NCI-H2107 (cell line): ENCODE measurements at regions not wholly inside any gene's neighbourhood (a gene's known extent, or its start where the extent isn't known, plus 50 kb on each side); places are given as distances from the start of the nearest gene placed in this dataset.

ENCODE experiments used
- DNase-seq: peaks from one replicate; lab custom pipeline; 2025; lab: John Stamatoyannopoulos, UW

DNA sequence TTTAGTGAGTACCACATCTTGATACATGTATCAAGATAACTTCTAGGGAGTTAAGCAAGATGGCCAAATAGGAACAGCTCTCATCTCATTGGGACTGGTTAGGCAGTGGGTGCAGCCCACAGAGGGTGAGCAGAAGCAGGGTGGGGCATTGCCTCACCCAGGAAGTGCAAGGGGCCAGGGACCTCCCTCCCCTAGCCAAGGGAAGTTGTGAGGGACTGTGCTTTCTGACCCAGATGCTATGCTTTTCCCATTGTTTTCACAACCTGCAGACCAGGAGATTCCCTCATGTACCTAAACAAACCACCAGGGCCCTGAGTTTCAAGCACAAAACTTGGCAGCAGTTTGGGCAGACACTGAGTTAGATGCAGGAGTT is 665.0 kb upstream of the CBLB start:
- no peak for DNase-seq

DNA sequence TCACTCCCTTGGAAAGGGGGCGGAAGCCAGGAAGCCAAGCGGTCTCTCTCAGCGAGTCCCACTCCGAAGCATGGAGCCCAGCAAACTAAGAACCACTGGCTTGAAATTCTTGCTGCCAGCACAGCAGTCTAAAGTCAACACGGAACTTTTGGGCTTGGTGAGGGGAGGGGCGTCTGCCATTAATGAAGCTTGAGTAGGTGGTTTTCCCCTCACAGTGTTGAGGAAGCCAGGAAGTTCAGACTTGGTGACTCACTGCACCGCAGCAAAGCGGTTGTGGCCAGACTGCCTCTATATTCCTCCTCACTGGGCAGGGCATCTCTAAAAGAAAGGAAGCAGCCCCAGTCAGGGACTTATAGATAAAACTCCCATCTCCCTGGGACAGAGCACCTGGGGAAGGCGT is 665.4 kb upstream of the CBLB start:
- no peak for DNase-seq

DNA sequence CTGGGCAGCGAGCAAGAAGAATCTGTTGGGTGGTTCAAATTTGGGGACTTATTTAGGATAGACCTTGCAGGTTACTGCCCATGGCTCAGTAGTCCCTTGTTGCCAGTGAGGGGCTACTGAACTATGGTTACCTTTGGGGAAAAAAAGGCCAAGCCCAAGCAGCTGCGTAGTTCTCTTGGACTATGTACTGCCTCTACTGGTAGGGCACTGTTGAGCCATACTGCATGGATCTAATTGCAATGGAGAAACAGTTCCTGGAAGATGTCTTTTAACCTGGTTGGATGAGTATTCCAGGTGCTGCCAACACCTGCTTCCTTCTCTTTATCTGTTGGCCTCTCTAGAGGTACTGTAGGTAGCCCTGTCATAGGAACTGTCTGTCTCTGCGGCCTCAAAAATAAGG is 671.9 kb upstream of the CBLB start:
- no peak for DNase-seq

DNA sequence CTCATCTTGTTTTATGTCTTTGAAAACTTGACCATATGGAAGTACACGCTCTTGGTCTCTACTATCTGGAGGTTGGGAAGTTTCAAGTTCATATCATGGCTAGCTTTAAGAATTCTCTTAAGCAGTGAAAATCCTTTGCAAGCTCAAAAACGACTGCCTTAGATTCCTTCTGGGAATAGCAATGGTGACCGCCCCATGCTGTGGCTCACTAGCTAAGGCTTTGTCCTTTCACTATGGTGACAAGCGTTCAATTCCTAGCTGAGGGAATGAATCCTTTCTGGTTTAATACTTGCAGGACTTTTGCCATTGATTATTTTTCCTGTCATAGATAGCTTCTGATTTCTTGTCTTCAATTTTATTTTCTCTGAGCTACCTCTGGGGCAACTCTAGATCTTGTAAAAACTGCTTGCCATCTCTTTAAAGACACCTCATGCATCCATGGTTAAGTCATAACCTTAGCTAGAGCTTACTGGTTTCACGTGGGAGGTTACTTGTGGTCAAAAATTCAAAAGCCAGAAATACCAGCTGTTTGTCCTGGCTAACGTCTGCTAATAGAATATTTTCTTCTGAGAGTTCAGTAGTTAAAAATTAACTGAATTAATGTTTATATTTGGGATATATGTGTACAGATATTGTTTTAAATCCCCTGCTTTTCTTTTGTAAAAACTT is 673.4 kb upstream of the CBLB start:
- no peak for DNase-seq

DNA sequence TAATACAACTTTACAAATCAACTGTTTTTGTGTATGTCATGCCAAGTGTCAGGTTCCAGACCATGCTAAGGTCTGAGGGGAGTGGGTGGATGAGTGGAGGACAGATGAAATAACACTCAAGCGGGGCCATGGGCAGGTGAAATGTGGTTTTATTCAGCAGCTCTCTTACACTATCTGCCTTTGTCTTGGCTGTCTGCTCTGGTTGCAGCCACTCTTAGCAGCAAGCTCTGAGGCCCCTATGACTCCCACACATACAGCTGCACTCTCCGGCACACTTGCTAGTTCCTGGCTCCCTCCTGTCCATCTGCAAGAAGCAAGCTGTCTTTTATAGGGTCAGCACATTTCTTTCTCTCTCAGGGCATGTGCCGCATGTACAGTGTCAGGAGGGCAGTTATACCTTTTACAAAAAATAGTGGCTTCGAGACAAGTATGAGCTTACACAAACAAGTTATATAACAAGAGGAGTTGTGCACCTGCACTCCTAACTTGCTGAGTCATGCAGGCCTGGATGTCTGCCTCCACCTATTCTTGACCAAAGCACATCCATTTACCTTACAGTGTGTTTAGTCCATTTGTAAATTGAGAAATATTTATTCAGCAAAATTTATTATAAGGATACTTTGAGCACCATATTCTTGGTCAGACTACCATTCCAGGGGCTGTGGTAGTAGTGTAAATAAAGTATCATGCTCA is 683.7 kb upstream of the CBLB start:
- DNase-seq = no peak

DNA sequence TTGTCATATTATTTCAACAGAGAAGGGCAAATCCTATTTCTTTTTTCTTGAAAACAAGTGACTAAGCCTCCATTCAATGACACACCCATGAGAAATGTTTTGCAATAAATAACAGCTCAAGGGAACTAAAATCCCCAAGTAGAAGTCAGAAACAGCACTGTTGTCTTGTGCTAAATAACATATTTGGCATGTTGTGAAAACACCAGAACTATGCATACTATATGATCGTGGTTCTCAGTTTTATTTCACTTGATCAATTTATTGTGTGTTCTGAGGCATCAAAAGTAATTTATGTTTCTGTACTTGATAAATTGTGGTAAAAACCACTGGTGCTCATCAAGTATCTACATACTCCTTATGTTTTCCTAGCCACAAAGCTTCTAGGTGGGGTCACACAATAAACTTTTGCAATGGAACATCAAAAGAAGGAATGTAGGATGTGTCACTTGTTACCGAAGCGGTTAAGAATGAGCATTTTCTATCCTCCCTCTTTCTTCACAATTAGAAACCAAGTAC is 691.7 kb upstream of the CBLB start:
- DNase-seq = no peak

DNA sequence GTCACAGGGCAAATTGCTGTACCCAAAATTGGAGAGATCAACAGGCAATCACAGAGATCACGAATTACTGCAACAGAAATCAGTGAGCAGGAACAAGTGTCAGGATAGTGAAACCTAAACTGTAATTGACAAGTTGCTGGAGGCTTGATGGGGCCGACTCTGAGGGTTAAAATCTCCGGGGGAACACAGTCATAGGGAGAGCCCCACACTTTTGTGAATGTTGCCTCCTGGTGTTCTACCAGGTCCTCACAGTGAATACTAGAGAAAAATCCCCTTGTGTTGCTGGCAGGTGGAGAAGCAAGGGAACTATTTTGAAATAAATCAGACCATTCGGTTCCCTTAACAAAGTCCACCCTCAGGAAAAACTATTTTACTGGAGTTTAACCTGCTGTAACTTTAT is 697.5 kb upstream of the CBLB start:
- no peak for DNase-seq

DNA sequence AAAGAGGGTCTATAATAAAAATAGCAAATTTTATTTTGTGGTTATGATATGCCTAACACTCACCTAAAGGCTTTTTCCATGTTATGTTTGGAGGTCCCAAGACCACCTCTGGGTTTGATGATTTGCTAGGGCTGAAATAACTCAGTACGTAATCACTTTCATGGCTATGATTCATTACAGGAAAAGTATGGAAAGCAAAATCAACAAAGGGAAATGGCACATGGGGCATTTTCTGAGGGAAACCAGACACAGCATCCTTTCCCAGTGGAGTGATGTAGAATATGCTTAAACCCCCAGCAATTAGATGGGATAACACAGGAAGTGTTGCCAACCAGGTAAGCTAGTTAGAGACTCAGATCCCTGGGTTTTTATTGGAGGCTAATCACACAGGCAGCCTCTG is 701.6 kb upstream of the CBLB start:
- no peak for DNase-seq

DNA sequence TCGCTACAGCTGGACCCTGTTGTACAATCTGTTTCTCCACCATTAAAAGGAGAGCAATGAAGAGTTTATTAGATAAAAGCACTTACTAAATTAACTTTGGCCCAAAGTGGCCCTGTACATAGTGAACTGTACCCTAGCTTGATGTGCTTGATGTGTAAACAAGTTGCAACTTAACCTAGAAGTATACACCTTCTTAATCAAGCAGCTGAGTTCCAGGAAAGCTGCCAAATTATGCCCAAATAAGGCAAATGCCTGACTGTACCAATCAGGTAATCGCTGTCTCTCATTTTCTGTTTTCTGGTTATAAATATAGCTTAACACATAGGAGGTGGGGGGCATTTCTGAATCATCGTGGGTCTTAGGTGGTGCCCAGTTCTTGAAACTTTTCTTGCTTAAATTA is 704.8 kb upstream of the CBLB start:
- no peak for DNase-seq

DNA sequence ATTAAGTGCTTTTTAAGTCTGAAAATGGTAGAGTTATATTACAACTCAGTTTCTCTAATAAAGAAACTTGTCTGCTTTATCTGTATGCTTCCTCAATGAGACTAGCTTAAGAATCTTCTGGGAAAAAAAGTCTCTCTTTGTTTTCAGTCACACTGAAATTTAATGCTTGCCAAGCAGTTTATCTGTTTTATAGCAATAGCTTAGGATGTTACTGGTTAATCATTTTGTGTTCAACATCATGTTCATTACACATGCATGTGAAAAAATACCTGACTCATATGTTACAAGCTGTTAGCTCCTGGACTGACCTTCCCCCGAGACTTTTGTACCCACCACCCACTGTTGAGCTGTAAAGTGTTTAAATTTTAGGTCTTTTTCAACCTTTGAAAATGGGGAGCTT is 706.2 kb upstream of the CBLB start:
- no peak for DNase-seq

DNA sequence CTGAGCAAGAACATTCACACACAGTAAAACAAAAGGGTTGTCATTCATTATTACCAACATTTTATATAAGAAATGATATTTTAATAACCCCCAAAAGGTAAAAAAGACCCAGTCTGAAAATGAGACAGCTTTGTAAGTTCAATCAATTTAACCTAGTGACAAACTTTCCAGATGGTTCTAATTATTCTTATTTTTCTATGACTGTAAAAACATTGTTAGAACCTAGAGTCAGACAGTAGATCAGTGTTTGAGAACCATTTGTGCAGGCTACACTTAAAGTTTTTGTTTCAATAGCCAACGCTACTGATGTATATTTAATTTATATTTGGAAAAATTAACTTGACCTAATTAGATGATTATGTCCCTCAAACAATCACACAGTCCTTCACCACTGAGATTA is 708.4 kb upstream of the CBLB start:
- DNase-seq = no peak

DNA sequence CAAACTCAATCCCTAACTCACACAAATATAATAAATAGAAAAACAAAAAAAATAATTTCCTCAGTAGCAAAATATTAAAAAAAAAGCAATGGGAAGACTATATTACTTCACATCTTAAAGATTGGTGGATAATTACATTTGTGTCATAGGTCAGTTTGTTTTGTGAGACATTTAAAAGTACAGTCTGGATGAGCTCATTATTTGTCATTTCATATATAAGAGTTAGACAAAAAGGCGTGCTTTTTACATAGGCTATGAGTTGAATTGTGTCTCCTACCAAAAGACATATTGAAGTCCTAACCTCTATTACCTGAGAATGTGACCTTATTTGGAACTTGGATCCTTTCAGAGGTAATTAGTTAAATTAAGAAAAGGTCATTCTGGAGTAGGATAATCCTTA is 710.1 kb upstream of the CBLB start:
- no peak for DNase-seq

DNA sequence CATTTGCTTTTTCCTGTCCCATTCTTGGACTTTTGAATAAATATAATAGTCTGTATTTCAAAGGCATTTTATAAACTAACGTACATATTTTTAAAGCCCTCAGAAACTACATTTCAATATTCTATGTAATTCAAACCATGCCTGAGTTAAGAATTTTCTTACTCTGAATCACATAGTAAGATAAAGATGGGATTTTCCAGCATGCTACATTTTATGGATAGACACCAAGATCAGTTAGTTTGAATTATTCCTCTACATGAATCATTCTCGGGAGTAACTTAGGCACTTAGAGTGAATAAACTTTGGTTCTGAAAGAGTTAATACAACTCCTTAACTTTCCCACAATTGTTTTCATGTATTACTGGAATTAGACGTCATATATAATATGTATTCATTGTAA is 713.3 kb upstream of the CBLB start:
- DNase-seq = no peak

DNA sequence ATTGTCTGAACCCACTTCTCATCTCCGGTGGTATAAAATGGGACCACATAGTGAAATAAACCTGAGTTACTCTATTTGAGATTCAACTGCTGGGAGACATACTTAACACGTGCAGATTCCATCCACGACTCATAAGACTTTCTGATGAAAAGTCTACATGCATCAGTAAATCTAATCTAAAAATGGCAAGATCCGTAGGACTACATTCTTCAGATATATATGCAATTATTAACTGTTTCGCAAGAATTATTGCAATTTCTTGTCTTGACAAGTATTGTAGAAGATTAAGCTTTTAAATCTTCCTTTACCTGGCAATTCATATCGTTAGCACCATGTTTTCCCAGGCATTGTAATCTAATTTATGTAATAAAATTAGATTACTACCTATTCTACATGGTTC is 718.7 kb upstream of the CBLB start:
- no peak for DNase-seq

DNA sequence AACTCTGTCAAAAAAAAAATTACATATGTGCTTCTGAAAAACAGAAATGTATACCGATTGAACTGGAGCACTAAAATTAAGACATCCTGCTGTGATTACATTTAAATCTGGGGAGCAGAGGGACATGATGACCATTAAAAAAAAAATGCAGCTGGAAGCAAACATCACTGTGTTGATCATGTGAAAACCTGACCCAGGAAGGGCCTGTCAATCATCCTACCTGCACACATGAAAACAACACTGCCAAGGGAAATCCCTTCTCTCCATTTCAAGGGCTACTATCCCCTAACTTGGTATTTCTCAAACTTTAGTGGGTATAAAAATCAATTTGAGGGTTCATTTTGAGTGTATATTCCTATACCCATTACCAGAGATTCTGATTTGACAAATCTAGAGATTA is 719.9 kb upstream of the CBLB start:
- DNase-seq = no peak

DNA sequence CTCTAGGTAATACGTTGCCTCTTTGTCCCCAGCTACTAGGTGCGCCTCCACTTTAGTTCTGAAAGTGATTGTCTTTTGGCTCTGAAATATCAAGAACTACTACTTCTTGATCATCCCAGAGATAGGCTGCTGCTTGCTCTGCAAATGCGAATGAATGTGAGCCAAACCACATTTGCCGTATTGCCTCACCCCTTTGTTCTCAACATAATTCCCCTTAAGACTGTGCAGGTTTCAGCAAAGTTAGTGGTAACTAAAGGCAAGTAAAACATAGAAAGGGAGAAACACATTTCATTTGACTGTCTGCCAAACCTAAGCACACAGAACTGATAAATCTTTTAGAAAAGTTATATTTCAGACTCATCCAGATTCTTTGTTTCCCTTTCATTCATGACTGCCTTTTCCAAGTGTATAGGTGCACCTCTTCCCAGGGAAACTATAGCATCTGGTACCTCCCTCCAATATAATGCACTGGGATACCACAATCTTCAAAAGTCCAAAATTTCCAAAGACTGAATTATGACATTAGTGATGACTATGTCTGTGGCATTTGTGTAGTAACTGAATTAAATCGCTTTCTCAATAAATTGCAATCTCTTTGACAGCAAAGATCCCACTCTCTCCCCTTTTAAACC is 720.6 kb upstream of the CBLB start:
- DNase-seq = no peak

DNA sequence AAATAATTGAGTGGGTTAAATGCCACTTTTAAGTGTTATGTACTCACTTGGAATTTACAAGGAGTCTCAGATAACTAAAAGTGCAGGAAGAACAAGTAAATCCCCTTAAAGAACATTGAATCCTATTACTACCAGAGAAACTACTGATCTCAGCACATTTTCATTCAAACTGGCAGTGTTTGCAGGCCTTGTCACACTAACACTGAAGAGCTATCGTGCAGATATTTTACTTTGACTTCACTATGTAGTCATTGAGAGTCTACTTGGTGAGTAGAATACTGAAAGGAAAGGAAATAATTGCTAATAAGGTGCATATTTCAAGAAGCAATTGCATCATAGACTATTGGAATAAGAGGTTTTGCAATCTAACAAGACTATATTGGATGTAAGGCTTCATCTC is 721.4 kb upstream of the CBLB start:
- no peak for DNase-seq

DNA sequence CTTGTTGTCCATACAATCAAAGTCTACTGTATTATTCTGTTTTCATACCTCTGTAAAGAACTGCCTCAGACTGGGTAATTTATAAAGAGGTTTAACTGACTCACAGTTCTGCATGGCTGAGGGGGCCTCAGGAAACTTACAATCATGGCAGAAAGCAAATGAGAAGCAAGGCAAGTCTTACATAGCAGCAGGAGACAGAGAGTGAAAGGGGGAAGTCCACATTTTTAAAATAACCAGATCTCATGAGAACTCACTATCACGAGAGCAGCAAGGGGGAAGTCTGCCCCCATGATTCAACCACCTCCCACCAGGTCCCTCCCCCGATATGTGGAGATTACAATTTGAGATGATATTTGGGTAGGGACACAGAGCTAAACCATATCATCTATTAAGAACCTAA is 724.6 kb upstream of the CBLB start:
- no peak for DNase-seq

DNA sequence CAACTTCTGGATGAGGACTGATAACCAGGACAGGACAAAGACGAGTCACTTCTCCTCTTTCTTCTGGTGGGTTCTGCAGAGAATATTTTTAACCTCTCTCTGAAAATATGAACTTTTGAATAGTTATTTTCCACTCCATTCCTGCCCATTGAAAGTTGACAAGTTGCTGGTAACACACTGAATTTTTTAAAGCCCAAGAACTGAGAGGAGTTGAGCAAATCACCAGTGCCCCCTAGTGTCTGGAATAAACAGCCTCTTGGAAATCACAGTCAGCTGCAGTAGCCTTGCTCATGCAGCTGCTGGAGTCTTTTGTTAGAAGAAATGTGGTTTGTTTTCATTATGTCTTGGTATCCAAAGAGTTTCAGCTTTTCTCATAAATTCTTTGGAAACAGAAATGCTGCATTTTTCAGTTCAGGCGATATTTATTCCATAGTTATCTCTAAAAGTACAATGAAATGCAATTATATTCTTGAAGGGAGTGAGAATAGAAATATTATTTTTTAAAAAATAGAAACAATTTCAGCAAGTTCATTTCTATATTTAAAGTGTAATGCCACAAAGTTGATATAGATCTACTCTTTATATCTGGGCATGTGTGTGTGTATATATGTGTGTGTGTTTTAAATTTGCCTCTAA is 741.0 kb upstream of the CBLB start:
- peak; percentile 49 for DNase-seq

DNA sequence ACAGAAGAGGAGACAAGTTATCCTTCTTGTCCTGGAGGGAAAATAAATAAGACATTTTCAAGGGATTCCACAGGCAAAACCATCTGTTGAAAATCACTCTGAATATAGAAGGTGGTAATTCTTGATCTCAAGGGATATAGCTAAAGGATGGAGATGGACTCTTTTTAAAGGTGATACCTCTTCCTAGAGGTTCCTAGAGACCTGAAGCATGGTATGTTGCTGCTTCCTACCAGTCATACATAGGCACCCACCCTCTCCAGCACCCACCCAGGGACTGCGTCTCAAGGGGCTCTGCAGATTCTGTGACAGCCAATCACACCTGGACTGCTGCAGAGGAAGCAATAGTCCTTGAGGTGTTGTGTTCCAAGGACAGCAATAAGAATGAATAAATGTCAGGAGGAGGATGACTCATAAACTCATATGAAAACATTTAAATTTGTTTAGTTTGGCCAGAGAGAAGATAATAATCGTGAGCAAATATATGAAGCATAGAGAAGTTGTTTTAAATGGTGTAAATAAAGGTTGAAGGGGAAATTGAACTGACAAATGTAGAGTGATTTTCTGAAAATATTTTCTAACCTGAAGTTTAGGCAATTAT is 741.6 kb upstream of the CBLB start:
- DNase-seq = no peak

DNA sequence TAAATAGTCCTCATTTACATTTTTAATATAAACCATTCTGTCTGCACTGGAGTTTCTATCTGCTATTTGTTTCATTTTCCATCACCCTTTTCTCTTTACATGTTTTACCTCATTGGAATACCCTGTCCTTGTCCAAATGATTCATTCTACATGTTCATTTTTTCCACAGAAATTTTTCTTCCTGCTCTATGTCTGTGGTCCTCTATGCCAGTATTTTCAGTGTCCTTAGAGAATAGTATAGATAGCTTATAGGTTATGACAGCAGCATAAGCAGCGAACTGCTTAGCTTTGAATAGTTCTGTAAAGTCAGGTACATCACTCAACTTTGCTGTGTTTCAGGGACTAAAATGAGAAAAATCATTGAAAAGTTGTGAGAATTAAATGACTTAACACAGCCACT is 742.3 kb upstream of the CBLB start:
- DNase-seq = no peak

DNA sequence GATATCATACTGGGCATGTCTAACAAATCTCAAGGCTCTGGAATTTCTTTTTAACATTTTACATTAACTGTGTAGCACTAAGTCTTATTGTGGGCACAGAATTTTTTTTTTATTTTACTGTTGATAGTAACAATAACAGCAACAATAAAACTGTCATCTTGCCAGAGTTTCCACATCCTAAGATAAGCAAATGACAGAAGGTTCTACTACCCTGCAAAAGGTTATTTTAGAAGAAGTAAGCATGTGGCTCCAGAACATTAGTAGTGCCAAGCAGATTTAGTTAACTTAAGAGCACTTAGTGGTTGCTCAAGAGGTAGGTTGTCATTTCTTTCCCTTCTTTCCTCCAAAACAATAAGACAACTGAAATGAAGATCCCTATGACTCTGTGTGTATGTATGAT is 743.0 kb upstream of the CBLB start:
- no peak for DNase-seq

DNA sequence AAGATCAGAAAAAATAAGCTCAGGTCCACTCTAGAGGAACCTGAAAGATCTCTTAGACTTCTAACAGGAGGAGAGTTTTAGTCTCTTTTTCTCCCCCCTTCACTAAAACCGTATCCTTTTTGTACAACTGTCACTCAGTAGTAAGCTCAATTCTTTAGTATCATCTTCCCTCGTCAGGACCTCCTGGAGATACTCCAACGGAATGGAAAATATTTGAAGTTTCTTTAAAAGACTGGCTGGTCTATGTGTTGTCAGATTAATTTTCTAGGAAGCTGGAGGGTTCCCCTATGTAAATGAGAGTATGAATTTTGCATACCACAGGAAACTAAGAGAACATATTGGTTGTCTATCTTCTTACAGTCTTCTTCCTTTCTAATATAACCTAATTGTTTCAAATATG is 747.7 kb upstream of the CBLB start:
- no peak for DNase-seq
